Activated CD4-positive, alpha-beta T cell treated with anti-CD3 and anti-CD28 coated beads for 4 hours (primary cell): ENCODE measurements at regions not wholly inside any gene's neighbourhood (a gene's known extent, or its start where the extent isn't known, plus 50 kb on each side); places are given as distances from the start of the nearest gene placed in this dataset.

ENCODE experiments used
- DNase-seq, 2 donors: peaks; one replicate each; pipeline ENCODE4 v3.0.0-alpha.2; 2020

DNA sequence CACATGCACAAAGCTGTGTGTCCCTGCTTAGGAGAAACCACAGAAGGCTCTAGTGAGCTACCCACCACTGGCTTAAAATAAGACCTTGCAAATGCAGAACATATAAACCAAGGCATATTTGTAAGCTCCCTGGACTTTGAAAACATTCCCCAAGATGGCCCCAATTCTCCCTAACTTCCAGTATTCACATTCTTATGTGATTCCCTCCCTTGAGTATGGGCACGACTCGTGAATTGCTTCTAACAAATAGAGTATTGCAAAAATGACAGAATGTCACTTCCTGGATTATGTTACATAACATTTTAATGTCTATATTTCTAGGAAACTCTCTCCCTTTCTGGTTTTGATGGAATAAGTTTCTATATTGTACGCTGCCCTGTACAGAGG, 131.8 kb upstream of the MCTP2 start:
- DNase-seq: no peak

- no peak for DNase-seq
Observed at GRCh38 chr15:94098921-94099573, 132.3 kb upstream of the MCTP2 start.

- no peak for DNase-seq
Observed at GRCh38 chr15:94097552-94097951, 133.8 kb upstream of the MCTP2 start.

DNA sequence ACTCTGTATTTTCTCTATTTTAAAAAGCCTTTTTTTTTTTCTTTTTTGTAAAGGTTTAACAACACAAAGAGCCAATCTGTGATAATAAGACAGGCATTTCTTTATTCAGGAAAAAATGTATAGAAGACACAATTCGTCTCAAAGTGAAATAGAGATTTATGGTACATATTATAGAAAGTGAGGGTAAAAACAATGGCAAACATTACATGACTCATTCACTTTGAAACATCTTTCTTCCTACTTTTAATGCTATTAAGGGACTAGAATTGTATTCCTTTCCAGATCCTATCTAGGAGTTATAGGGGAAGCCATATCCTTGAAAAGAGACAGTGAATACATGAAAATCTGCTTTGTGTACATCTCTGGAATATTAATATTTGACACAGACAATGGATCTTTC, 137.1 kb upstream of the MCTP2 start:
- DNase-seq: no peak

GRCh38 chr15:94086341-94086740, 145.0 kb upstream of the MCTP2 start:
- no peak for DNase-seq

- no peak for DNase-seq
Observed at GRCh38 chr15:94083467-94084052, 147.8 kb upstream of the MCTP2 start.

DNA sequence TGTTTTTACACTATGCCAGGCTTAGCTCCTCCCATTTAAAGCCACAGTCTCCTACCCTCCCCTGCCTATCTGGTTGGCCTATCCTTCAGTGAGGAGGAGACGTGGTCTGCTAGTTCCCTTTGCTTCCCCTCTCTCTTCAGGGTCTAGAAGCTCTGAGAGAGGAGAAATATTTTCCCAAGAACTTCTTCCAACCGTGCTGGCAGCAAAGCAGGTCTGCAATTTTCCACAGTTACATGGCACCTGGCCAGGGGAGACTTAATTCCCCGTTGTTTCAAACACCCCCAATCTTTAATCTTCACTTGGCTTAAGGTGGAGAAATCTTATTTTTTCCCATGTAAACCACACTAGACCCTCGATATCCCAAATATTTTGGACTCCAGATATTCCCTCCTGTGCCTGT, 149.5 kb upstream of the MCTP2 start:
- no peak for DNase-seq

GRCh38 chr15:94080989-94081605, 150.3 kb upstream of the MCTP2 start:
- DNase-seq: no peak

DNA sequence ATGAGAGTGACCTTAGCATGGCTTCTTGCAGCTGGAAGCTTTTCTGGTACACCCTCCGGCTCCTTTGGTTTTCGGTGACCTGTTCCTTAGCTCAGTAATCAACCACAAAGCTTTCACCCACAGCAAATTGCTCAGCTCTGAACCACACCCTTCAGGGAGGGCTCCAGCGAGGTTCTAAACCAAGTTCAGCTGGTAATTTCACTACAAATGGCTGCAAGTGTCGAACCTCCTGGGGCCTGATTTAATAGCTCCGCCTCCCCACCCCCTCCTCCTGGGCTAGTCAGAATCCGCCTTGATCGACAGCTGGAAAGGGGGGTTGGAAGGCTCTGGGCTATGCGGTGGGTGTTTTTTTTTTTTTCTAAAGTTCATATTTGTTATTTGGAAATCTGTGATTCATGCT, 150.9 kb upstream of the MCTP2 start:
- no peak for DNase-seq

- no peak for DNase-seq
Observed at GRCh38 chr15:94079968-94080367, 151.4 kb upstream of the MCTP2 start.

GRCh38 chr15:94079459-94079858, 151.9 kb upstream of the MCTP2 start:
- no peak for DNase-seq

- no peak for DNase-seq
Observed at GRCh38 chr15:94077938-94078337, 153.4 kb upstream of the MCTP2 start.

GRCh38 chr15:94075349-94075748, 156.0 kb upstream of the MCTP2 start:
- no peak for DNase-seq

GRCh38 chr15:94070356-94071295, 160.7 kb upstream of the MCTP2 start:
- DNase-seq: no peak

DNA sequence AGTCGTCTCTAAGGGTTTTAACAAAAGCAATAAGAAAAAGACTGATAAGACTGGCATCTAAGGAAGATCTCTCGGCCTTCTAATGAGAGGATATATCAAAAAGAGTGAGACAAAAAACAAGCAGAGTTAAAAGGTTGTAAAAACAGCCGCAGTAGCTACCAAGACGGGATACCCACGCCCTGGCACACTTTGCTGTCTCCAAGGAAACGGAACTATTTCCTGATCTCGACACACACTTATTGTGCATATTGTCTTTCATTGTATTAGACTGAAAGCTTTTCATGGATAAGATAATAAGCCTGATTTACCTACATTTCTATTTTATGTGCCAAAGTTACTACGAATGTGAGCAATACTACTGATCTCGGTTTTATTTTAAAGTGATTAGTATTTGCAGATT, 161.5 kb upstream of the MCTP2 start:
- DNase-seq: no peak

DNA sequence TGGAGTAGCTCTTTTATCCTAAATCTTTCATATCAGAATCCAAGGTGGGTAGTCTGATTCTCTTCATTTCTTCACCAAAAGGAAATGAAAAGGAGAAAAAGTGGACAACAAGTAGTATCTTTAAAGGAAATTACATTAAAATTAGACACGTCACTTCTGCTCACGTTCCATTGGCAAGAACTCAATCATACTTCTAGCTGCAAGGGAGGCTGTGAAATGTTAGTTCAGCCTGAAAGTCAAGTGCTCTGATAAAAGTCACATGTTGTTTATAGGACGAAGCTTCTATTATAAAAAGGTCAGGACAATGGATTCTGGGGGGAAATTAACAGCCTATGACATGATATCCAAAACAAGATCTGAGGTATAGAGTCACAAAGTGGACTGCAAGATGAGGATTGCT, 164.6 kb upstream of the MCTP2 start:
- no peak for DNase-seq

- DNase-seq: no peak
Observed at GRCh38 chr15:94066046-94066445, 165.3 kb upstream of the MCTP2 start.

- no peak for DNase-seq
Observed at GRCh38 chr15:94064676-94065313, 166.6 kb upstream of the MCTP2 start.

- no peak for DNase-seq
Observed at GRCh38 chr15:94061041-94061440, 170.3 kb upstream of the MCTP2 start.

DNA sequence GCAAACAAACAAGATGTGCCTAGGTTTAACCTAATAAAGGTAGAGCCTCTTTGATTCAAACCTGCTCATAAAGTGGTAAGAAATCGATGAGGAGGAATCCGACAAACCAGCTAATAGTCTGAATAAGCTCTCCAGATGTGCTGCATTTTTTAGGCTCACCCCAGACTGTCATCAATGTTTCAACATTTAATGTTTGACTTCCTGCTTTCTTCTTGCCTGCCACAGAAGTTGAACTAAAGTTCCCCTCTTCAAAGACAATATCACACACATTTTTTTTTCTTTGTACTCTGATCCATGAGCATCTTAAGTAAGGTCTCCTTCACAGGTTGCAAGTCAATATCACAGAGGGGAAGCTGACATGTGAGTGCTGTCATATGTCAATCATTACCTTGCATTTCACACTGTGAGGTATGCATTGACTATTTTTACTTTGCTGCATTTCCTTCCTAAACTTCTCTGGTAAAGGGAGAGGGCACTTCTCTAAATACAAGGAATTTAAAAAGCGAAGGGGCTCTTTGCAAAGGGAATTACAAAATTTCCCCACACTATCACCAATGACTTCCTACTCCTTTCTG, 172.3 kb upstream of the MCTP2 start:
- no peak for DNase-seq

DNA sequence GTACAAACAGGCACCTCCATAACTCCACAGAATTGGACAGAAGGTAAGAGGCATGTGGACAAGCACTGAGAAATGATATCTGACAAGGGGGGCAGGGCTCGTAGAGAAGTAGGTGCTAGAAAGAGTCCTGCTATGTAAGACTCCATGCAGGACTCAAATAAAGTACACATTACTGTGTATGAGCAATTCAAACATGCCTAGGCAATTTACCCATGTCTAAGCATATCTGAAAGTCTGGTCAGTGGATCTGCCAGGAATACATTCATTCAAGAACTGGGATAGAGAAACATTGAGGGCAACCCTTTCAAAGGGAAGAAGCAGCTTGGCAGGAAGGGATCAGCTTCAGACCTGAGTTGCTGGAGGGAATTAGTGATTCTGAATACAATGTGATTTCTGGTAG, 174.1 kb upstream of the MCTP2 start:
- no peak for DNase-seq

DNA sequence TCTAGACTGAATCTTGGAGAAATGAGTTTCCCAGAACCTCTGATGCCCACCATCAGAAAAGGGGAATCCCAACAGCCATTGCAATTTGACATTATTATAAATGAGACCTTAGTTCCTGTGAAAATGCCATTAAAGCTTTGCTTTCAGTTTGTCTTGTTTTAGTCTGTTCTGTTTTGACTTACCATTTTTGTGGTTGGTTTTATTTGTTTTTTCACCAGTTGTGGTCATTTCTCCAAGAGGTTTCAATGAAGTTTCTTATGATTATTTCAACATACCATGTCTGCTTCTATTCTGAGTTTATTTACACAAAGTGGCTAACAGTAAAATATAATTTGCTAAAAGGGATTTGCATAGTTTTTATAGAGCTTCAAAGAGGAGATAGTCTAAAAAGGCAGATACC, 175.0 kb upstream of the MCTP2 start:
- no peak for DNase-seq

GRCh38 chr15:94053626-94054025, 177.7 kb upstream of the MCTP2 start:
- DNase-seq: no peak
